ENCODE measurements at regions not wholly inside any gene's neighbourhood (a gene's known extent, or its start where the extent isn't known, plus 50 kb on each side); places are given as distances from the start of the nearest gene placed in this dataset.
"Not testable (repeated sequence)": the region's sequence is repeated elsewhere in the genome, so short reads cannot be mapped to it uniquely, and the experiment has no call there.

- DNase-seq (ENCODE audit: low read depth in 2 of 2) = no peak
Observed at GRCh38 chr5:67985686-67986387, 229.7 kb upstream of the PIK3R1 start.

- no peak for DNase-seq (ENCODE audit: low read depth in 2 of 2)
Observed at GRCh38 chr5:67984546-67984945, 231.0 kb upstream of the PIK3R1 start.

GRCh38 chr5:67983251-67984110 lies 232.1 kb upstream of the PIK3R1 start:
- no peak for DNase-seq (ENCODE audit: low read depth in 2 of 2)

GRCh38 chr5:67982160-67982559 lies 233.4 kb upstream of the PIK3R1 start:
- not testable (repeated sequence) for DNase-seq (ENCODE audit: low read depth in 2 of 2)

GRCh38 chr5:67978171-67978570 lies 237.4 kb upstream of the PIK3R1 start:
- DNase-seq (ENCODE audit: low read depth in 2 of 2) = no peak

GRCh38 chr5:67976891-67977601 lies 238.5 kb upstream of the PIK3R1 start:
- no peak for DNase-seq (ENCODE audit: low read depth in 2 of 2)

GRCh38 chr5:67976181-67976580 lies 239.4 kb upstream of the PIK3R1 start:
- no peak for DNase-seq (ENCODE audit: low read depth in 2 of 2)

GRCh38 chr5:67974471-67974870 lies 241.1 kb upstream of the PIK3R1 start:
- DNase-seq (ENCODE audit: low read depth in 2 of 2) = no peak

GRCh38 chr5:67974054-67974453 lies 241.5 kb upstream of the PIK3R1 start:
- no peak for DNase-seq (ENCODE audit: low read depth in 2 of 2)

- DNase-seq (ENCODE audit: low read depth in 2 of 2) = no peak
Observed at GRCh38 chr5:67971971-67972821, 243.4 kb upstream of the PIK3R1 start.

GRCh38 chr5:67971223-67971830 lies 244.2 kb upstream of the PIK3R1 start:
- DNase-seq (ENCODE audit: low read depth in 2 of 2) = no peak

GRCh38 chr5:67969631-67970030 lies 245.9 kb upstream of the PIK3R1 start:
- DNase-seq (ENCODE audit: low read depth in 2 of 2) = no peak

GRCh38 chr5:67969176-67969575 lies 246.4 kb upstream of the PIK3R1 start:
- DNase-seq (ENCODE audit: low read depth in 2 of 2) = no peak

GRCh38 chr5:67966712-67967111 lies 248.8 kb upstream of the PIK3R1 start:
- no peak for DNase-seq (ENCODE audit: low read depth in 2 of 2)

GRCh38 chr5:67964619-67965018 lies 250.9 kb upstream of the PIK3R1 start:
- no peak for DNase-seq (ENCODE audit: low read depth in 2 of 2)

GRCh38 chr5:67963789-67964519 lies 251.6 kb upstream of the PIK3R1 start:
- DNase-seq (ENCODE audit: low read depth in 2 of 2) = no peak

GRCh38 chr5:67960939-67961338 lies 254.6 kb upstream of the PIK3R1 start:
- no peak for DNase-seq (ENCODE audit: low read depth in 2 of 2)

GRCh38 chr5:67957374-67957773 lies 258.2 kb upstream of the PIK3R1 start:
- no peak for DNase-seq (ENCODE audit: low read depth in 2 of 2)

- no peak for DNase-seq (ENCODE audit: low read depth in 2 of 2)
Observed at GRCh38 chr5:67954351-67954750, 261.2 kb upstream of the PIK3R1 start.

GRCh38 chr5:67942421-67942820 lies 273.1 kb upstream of the PIK3R1 start:
- DNase-seq (ENCODE audit: low read depth in 2 of 2) = no peak

All from activated CD8-positive, alpha-beta memory T cell treated with anti-CD3 and anti-CD28 coated beads for 4 hours (primary cell).